Smooth muscle cell (in vitro differentiated cells): ENCODE measurements at regions not wholly inside any gene's neighbourhood (a gene's known extent, or its start where the extent isn't known, plus 50 kb on each side); places are given as distances from the start of the nearest gene placed in this dataset.

ENCODE experiments used
- DNase-seq: peaks from one replicate; lab custom pipeline; 2025; ENCODE audit not compliant: unreplicated experiment; lab: John Stamatoyannopoulos, UW
- H2AFZ ChIP-seq: fragments of 200-600 bp; sonication (generic); 2 replicates; pipeline ENCODE4 v1.6.0; 2016; ENCODE audit warnings: antibody characterized with exemption, low read depth, mild to moderate bottlenecking
- H3F3A ChIP-seq: fragments of 200-600 bp; sonication (generic); 2 replicates; pipeline ENCODE4 v1.6.0; 2017; ENCODE audit warnings: antibody characterized with exemption, low read depth
- H3K27ac ChIP-seq: fragments of 200-600 bp; sonication (generic); 2 replicates; pipeline ENCODE4 v1.5.1; 2016; ENCODE audit warnings: low read depth, mild to moderate bottlenecking
- H3K27me3 ChIP-seq: fragments of 200-600 bp; sonication (generic); 2 replicates; pipeline ENCODE4 v1.6.1; 2016; ENCODE audit warnings: low read depth, mild to moderate bottlenecking
- H3K36me3 ChIP-seq: fragments of 200-600 bp; sonication (generic); 2 replicates; pipeline ENCODE4 v1.5.1; 2016; ENCODE audit warnings: low read depth
- H3K4me1 ChIP-seq: fragments of 200-600 bp; sonication (generic); 2 replicates; pipeline ENCODE4 v1.5.1; 2016; ENCODE audit warnings: low read depth
- H3K4me2 ChIP-seq: fragments of 200-600 bp; sonication (generic); 2 replicates; pipeline ENCODE4 v1.6.0; 2016; ENCODE audit warnings: mild to moderate bottlenecking
- H3K4me3 ChIP-seq: fragments of 200-600 bp; sonication (generic); 2 replicates; pipeline ENCODE4 v1.5.1; 2016; ENCODE audit warnings: mild to moderate bottlenecking
- H3K79me2 ChIP-seq: fragments of 200-600 bp; sonication (generic); 2 replicates; pipeline ENCODE4 v1.6.0; 2016; ENCODE audit warnings: low read depth, mild to moderate bottlenecking
- H3K9ac ChIP-seq: fragments of 200-600 bp; sonication (generic); 2 replicates; pipeline ENCODE4 v1.6.0; 2016; ENCODE audit warnings: low read depth
- H3K9me3 ChIP-seq: fragments of 200-600 bp; sonication (generic); replicated peaks from 2 replicates; pipeline ENCODE4 v1.5.1; 2016; ENCODE audit warnings: low read depth
- H4K20me1 ChIP-seq: fragments of 200-600 bp; sonication (generic); 2 replicates; pipeline ENCODE4 v1.6.0; 2016; ENCODE audit warnings: low read depth
- CTCF ChIP-seq: fragments of 200-600 bp; sonication (generic); IDR thresholded peaks from 2 replicates; pipeline ENCODE4 v1.5.1; 2017; ENCODE audit warnings: borderline replicate concordance, mild to moderate bottlenecking, antibody characterized with exemption; ENCODE audit not compliant: insufficient read depth, poor library complexity, severe bottlenecking
- WGBS: methylation state at CpG from one replicate; pipeline ENCODE4 v1.1.7; 2016; ENCODE audit warnings: low lambda C conversion rate; 5-methylcytosine and 5-hydroxymethylcytosine counted together

- Histone ChIP-seq H3K27ac (no peak overlapping the region), H3K9ac (no peak overlapping the region), H3K9me3 (no peaks in the 10 kb centered on the region), H3K4me3 (no peak overlapping the region), H3K4me2 (no peak overlapping the region), H3K79me2 (no peaks in the 10 kb centered on the region), H3F3A (no peaks in the 10 kb centered on the region), H4K20me1 (no peaks in the 10 kb centered on the region), H3K4me1 (no peaks in the 10 kb centered on the region), H3K36me3 (no peaks in the 10 kb centered on the region), H2AFZ (no peak overlapping the region), H3K27me3 (no peaks in the 10 kb centered on the region)
- no peak for TF ChIP-seq CTCF
- no peak for DNase-seq
- 85% methylated on average over 5 of the region's 5 CpGs for WGBS
Observed at GRCh38 chr20:60100780-60101179, 142.6 kb downstream of the CDH26 start.

DNA sequence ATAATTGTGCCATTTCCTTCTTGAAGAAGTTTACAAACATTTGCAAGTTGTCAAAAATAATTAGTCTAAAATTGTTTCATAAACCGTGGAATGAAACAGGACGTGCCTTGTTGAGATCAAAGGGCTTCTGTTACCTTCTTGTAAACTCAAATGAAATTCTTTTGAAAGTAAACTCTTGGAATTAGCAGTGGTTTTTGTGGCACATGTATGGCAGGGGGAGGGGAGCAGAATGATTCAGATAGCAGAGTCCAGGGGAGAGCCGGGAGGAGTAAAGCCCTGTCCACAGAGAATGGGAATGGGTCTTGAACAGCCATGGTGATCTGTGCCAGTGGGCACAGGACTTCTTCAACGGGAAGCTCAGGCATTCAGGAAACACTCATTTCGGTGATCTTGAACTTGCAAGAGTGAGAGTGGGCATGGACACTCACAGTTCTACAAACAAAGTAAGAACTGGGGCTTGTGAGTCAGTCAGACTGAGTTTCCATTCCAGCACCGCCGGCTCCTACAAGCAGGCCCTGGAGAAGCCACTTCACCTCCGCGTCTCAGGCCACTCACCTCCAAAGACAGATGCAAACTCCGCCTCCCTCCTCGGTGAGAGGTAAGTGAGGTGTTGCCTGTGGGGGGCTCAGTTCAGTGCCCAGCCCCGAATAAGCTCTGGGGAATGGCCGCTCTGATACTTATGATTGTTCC, 143.1 kb downstream of the CDH26 start:
- WGBS = 74% methylated on average over 13 of the region's 13 CpGs

GRCh38 chr20:60101891-60102281, 143.7 kb downstream of the CDH26 start:
- Histone ChIP-seq H3K9me3 (no peaks in the 10 kb centered on the region), H3K27me3 (no peaks in the 10 kb centered on the region), H2AFZ (no peak overlapping the region), H4K20me1 (no peaks in the 10 kb centered on the region), H3K27ac (no peak overlapping the region), H3K4me1 (no peaks in the 10 kb centered on the region), H3K4me2 (no peak overlapping the region), H3K36me3 (no peaks in the 10 kb centered on the region), H3K9ac (no peak overlapping the region), H3K79me2 (no peaks in the 10 kb centered on the region), H3K4me3 (no peak overlapping the region), H3F3A (no peaks in the 10 kb centered on the region)
- TF ChIP-seq CTCF = no peak
- no peak for DNase-seq
- 88% methylated on average over 9 of the region's 9 CpGs for WGBS

More for the DNA sequence above, 143.1 kb downstream of the CDH26 start:
- DNase-seq = no peak
- no peaks in the 10 kb centered on the region for H3K4me1 ChIP-seq
- no peaks in the 10 kb centered on the region for H3K79me2 ChIP-seq
- H2AFZ ChIP-seq = no peak overlapping the region
- H3K27me3 ChIP-seq = no peaks in the 10 kb centered on the region
- H3K4me2 ChIP-seq = no peak overlapping the region
- no peaks in the 10 kb centered on the region for H3K36me3 ChIP-seq
- H3K9ac ChIP-seq = no peak overlapping the region
- H4K20me1 ChIP-seq = no peaks in the 10 kb centered on the region
- no peak overlapping the region for H3K4me3 ChIP-seq
- H3F3A ChIP-seq = no peaks in the 10 kb centered on the region
- no peak overlapping the region for H3K27ac ChIP-seq
- no peaks in the 10 kb centered on the region for H3K9me3 ChIP-seq
- no peak for TF ChIP-seq CTCF

- no peak overlapping the region for H3K27ac ChIP-seq
- DNase-seq = no peak
- no peaks in the 10 kb centered on the region for H3K27me3 ChIP-seq
- WGBS = 86% methylated on average over 4 of the region's 4 CpGs
- no peak overlapping the region for H2AFZ ChIP-seq
- no peaks in the 10 kb centered on the region for H3K36me3 ChIP-seq
- H3F3A ChIP-seq = no peaks in the 10 kb centered on the region
- no peaks in the 10 kb centered on the region for H3K9me3 ChIP-seq
- TF ChIP-seq CTCF = no peak
- no peaks in the 10 kb centered on the region for H3K79me2 ChIP-seq
- no peak overlapping the region for H3K9ac ChIP-seq
- no peak overlapping the region for H3K4me3 ChIP-seq
- H3K4me2 ChIP-seq = no peak overlapping the region
- no peaks in the 10 kb centered on the region for H4K20me1 ChIP-seq
- H3K4me1 ChIP-seq = no peaks in the 10 kb centered on the region
Observed at GRCh38 chr20:60102665-60103210, 144.5 kb downstream of the CDH26 start.
